Stimulated activated effector memory CD8-positive, alpha-beta T cell treated with anti-CD3 and anti-CD28 coated beads, Interleukin-12 subunit alpha, Interleukin-12 subunit beta, amount 100 ng/mL, for 72 hours (primary cell): ENCODE measurements at regions not wholly inside any gene's neighbourhood (a gene's known extent, or its start where the extent isn't known, plus 50 kb on each side); places are given as distances from the start of the nearest gene placed in this dataset.
A peak's percentile ranks its signal among the peaks of the same experiment; 100 is the strongest.

ENCODE experiments used
- ATAC-seq: fragments of 150-1000 bp; cut with Tn5 transposase; 2 replicates; pipeline ENCODE4 v1.10.0; 2021
- DNase-seq, 2 donors: peaks; one replicate each; pipeline ENCODE4 v3.0.0; 2021 to 2022; ENCODE audit warnings: low spot score in 2 of 2
- H3K27ac Mint-ChIP-seq: one replicate; pipeline ENCODE4 v1.8.0; 2022; ENCODE audit warnings: mild to moderate bottlenecking, mixed read lengths
- H3K36me3 Mint-ChIP-seq: one replicate; pipeline ENCODE4 v1.8.0; 2022; ENCODE audit warnings: mild to moderate bottlenecking, mixed read lengths
- H3K4me1 Mint-ChIP-seq: one replicate; pipeline ENCODE4 v1.8.0; 2022; ENCODE audit warnings: mixed read lengths
- H3K4me3 Mint-ChIP-seq: one replicate; pipeline ENCODE4 v1.8.0; 2022; ENCODE audit warnings: mild to moderate bottlenecking, mixed read lengths
- H3K9me3 Mint-ChIP-seq: one replicate; pipeline ENCODE4 v1.8.0; 2022; ENCODE audit warnings: mixed read lengths

DNA sequence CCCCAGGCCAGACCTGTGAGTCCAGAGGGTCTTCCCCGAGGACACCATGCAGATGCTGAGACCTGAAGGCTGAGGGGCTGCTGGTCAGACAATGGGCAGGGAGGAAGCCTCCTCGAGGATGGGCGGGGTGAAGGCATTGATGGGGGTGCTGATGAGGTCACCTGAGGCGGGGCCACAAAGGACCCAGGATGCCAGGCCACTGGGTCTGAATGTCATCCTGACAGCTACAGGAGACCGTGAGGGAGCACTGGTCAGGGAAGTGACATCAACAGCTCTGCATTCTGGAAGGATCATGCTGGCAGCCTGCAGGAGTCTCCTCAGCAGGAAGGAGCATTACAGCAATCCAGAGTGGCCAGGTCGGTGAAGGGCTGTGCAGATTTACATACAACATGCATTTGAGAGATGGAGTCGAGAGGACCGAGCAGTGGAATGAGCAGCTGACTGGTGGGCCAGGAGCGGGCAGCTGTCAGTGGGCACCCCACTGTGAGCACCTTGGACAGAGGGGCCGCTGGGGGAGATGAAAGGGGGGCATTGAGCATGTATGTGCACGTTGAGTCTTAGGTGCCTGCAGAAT lies 77.7 kb upstream of the ADAMTS2 start:
- Mint-ChIP-seq H3K36me3 (no peaks in the 10 kb centered on the region), H3K9me3 (no peaks in the 10 kb centered on the region), H3K4me1 (no peaks in the 10 kb centered on the region), H3K27ac (no peak overlapping the region), H3K4me3 (no peak overlapping the region)
- DNase-seq = no peak
- no peak for ATAC-seq

DNA sequence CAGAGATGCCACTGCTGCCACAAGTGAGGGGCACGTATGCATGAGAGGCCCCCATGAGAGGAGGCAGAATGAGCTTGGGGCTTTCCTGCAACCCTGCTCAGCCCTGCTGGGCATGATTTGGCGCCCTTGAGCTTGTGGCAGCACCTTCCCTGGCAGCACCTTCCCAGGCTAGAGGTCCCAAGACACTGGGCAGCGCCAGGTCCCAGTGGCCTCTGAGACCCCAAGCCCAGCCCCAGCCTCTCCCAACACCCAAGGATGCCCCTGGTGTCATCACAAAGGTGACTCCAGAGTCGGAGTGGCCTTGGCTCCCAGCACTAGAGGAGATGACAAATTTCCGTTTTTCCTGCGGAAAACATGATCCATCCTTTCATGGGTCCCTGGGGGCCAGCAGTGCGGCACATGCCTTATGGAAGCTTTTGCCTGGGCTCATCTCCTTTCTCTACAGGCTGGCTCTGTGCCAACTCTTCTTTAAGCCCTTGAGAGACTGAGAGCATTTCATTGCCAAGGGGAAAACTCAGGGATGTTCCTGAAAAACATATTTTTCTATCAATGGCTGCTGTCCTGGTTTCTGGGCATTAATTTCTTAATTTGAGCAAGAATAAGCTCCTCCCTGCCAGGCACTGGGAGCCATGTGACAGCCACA lies 77.1 kb upstream of the ADAMTS2 start:
- no peak for DNase-seq
- Mint-ChIP-seq H3K9me3 (no peaks in the 10 kb centered on the region), H3K4me1 (no peaks in the 10 kb centered on the region), H3K4me3 (no peak overlapping the region), H3K27ac (no peak overlapping the region), H3K36me3 (no peaks in the 10 kb centered on the region)
- ATAC-seq = no peak

DNA sequence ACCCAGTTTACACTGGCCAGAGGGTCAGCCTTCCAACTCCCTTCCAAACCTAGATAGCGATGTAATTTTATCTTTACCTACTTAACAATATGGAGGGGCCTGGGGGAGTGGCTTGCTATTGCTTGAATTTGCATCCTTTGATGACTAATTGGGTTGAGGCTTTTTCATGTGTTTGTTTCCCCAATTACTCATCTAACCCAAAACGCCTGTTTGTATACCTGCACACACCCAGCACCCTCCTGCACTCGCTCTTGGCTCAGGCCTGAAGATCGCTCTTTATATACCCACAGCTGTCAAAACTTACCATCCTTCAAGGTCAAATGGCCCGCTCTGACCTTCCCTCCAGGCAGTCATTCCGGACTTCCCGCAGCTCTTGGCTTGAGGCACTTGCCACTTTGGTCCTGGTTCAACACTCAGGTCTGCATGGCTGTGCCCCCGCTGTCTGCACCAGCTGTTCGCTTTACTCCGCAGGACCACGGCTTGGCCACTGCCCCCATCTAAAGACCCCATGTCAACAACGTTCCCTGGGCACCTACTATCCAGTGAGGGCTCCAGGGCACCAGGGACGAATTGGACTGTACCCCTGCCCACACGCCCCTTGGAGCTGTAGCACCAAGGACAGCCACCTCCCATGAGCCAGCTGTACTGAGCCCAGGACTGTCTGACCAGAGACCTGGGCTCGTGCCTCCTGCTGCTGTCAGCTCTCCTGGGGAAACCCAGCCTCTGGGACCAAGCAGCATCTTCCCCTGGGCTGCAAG lies 76.1 kb upstream of the ADAMTS2 start:
- peak; percentile 17 for ATAC-seq
- Mint-ChIP-seq H3K4me3 (no peak overlapping the region), H3K27ac (no peak overlapping the region), H3K4me1 (no peaks in the 10 kb centered on the region), H3K36me3 (no peaks in the 10 kb centered on the region), H3K9me3 (no peaks in the 10 kb centered on the region)
- no peak for DNase-seq

DNA sequence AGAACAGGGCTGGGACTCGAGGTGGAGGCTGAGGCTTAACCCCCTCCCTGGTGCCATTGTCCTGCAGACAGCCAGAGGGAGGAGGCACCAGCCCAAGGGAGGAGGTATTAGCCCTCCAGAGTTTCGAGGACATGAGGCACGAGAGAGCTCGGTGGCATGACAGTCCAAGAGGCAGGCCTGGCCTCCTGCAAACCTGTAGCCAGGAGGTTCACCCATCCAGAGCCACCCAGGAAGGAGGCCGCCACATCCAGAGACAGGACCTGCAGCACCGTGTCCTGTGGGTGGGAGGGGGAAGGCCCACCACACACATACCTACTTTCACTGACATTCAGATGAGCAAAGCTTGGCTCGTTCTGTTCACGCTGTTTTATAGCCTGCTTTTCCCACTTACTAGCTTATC lies 75.2 kb upstream of the ADAMTS2 start:
- H3K4me1 Mint-ChIP-seq = no peaks in the 10 kb centered on the region
- ATAC-seq (no peak), DNase-seq (no peak)
- H3K9me3 Mint-ChIP-seq = no peaks in the 10 kb centered on the region
- H3K4me3 Mint-ChIP-seq = no peak overlapping the region
- no peaks in the 10 kb centered on the region for H3K36me3 Mint-ChIP-seq
- H3K27ac Mint-ChIP-seq = no peak overlapping the region

DNA sequence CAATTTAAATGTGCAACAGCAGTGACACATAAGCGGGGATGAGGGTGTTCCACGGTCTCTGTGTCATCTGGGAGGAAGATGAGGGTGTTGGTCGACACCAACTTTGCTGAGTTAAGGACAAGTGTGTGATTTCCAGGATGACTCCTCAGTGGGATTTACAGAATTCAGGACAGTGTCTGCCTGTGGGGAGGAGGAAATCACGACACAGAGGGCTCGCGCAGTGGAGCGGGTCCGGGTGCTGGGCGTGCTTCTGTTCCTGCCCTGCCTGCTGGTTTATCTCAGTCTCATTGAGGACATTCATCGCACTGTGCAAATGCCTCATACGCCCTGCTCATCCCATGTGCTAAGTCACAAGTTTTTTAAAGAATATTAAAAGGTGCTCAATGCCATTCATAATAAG lies 73.7 kb upstream of the ADAMTS2 start:
- no peak overlapping the region for H3K4me3 Mint-ChIP-seq
- ATAC-seq = no peak
- H3K9me3 Mint-ChIP-seq = no peaks in the 10 kb centered on the region
- no peaks in the 10 kb centered on the region for H3K36me3 Mint-ChIP-seq
- H3K27ac Mint-ChIP-seq = no peak overlapping the region
- no peak for DNase-seq
- no peaks in the 10 kb centered on the region for H3K4me1 Mint-ChIP-seq

DNA sequence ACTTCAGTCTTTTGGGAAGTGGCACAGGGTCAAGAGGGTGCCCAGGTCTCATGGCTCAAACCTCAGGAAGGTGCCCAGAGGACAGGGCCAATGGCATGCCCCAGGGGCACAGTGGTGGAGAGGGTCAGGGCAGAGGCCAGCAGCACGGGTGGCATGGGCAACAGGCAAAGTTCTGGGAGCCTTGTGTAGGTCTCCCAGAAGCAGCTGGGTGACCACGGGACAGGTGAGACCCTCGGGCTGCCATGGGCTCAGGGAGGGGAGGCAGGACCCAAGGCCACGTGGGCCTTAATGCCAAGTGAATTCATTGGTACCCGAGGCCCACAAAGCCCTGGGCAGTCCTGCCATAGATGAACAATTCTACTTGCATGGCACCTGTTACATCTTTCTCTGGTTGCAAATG lies 72.4 kb upstream of the ADAMTS2 start:
- ATAC-seq (no peak), DNase-seq (no peak)
- H3K4me3 Mint-ChIP-seq = no peak overlapping the region
- H3K36me3 Mint-ChIP-seq = no peaks in the 10 kb centered on the region
- H3K4me1 Mint-ChIP-seq = peaks cover 5% of the 10 kb centered on the region
- H3K27ac Mint-ChIP-seq = no peak overlapping the region
- no peaks in the 10 kb centered on the region for H3K9me3 Mint-ChIP-seq

DNA sequence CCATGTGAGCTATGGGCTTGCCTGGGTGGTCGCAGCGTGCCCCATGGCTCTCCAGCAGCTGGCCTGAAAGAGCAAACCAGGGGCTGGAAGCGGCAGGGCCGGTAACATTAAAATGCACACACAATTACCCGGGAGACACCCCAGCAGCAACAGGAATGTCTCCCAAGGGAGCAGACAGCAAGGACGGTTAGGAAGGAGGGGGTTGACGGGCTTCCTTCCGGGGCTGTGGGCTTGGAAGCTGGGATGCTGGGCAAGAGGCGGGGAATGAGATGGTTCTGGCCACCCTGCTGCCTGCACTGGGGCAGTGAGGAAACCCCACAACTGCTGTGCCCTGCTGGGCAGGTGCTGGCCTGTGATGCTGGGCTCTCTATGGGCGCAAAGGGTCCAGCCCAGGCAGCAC lies 71.8 kb upstream of the ADAMTS2 start:
- DNase-seq (no peak), ATAC-seq (no peak)
- H3K27ac Mint-ChIP-seq = no peak overlapping the region
- H3K9me3 Mint-ChIP-seq = no peaks in the 10 kb centered on the region
- H3K36me3 Mint-ChIP-seq = no peaks in the 10 kb centered on the region
- H3K4me1 Mint-ChIP-seq = peaks cover 5% of the 10 kb centered on the region
- no peak overlapping the region for H3K4me3 Mint-ChIP-seq

DNA sequence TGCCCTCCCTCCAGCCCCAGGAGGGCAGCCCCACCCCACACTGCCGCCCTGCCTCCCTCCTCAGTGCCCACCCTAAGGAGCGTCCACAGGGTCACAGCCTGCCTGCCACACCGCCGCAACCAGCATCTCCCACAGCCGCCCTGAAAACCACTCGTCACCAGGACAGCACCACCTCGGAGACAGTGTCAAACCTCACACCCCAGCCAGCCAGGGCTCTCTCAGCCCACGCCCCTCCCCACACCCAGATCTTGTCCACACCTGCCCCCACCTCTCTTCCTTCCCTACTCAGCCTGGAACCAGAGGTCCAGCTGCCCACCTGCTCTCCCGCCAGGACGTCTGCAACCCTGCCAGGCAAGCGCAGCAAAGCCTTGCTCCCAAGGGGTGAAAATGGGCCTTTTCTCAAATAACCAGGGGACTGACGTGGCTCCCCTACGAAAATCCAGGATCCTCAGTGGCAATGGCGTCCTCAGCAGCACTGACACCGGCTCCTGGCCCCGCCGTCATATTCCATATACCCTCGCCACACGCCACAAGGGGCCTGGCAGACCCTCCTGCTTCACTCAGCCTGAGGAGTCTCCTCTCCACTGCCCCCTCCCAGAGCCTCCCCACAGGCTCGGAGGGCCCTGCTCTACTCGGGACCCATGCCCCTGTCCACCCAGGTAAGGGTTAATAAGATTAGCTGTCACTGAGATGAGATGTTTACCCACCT lies 71.0 kb upstream of the ADAMTS2 start:
- ATAC-seq = peak; percentile 14
- Mint-ChIP-seq H3K36me3 (no peaks in the 10 kb centered on the region), H3K4me1 (peaks cover 5% of the 10 kb centered on the region), H3K9me3 (no peaks in the 10 kb centered on the region), H3K4me3 (no peak overlapping the region), H3K27ac (no peak overlapping the region)
- DNase-seq = no peak

DNA sequence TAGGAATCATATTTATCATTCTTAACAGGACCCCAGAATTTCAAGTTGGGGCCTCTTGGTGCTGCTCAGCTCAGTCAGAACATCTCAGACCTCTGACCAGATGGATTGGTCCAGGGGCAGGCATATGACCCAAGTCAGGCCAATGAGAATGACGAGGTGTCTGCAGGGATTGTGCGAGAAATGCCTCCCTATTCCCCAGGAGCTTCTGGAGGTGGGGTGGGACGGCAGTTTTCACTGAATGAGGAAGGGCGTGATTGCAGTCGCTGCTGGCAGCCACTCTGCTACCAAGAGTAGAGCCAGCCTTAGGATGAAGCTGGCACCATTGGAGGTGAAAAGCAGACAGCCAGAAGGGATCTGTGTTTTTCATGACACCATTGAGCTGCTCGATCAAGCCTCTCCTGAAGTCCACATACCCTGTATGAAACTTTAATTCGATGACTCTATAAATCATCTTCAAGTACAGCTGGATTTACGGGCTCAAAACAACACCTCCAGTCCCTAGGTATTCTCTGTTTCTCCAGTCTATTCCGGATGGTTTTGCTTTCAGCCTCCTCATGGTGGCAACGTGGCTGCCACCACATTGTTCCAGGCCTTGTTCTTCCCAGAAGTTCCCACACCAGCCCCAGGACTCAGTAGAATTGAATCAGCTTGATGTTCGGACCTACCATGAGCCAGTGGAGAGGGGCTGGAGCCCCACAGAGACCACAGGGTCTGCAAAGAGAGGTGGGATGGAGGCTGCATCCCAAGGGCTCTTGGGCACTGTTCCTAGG lies 70.2 kb upstream of the ADAMTS2 start:
- H3K4me1 Mint-ChIP-seq = peaks cover 5% of the 10 kb centered on the region
- H3K4me3 Mint-ChIP-seq = no peak overlapping the region
- H3K27ac Mint-ChIP-seq = no peak overlapping the region
- H3K9me3 Mint-ChIP-seq = no peaks in the 10 kb centered on the region
- ATAC-seq = no peak
- no peaks in the 10 kb centered on the region for H3K36me3 Mint-ChIP-seq
- DNase-seq = no peak

DNA sequence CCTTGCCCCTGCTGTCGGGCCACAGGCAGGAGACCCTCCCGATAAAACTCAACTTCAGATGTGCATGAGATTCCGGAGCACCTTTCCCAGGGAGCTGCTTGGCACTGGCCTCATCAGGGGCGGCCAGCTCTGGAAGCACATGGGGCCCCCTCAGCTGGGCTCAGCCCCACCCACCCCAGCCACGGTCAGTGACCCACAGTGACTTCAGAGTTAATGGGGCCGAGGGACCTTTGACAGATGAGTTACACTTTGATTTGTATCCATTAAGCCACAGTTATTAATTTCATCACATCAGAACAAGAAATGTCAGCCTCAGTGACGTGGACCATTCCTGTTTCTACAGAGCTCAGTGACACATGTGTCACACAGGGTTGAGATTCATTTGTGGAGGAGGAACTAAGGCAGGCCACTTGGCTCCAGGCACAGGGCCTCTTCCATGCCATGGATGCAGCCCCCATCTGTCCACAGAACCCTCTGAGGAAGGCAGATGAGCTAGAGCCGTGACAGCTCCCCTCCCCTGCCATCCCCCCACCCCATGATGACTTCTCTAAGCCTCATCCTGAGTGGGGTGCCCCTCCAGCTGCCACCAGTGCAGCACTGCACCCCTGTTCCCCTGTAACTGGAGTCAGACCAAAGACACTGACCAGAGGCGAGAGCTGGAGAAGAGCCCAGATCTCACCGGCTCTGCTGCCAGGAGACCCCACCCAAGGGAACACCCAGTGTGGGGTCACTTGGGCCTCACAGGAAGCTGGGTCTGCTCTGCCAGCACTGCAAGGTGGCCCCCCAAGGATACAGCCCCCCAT lies 69.4 kb upstream of the ADAMTS2 start:
- Mint-ChIP-seq H3K4me1 (peaks cover 5% of the 10 kb centered on the region), H3K9me3 (no peaks in the 10 kb centered on the region), H3K4me3 (no peak overlapping the region), H3K27ac (no peak overlapping the region), H3K36me3 (no peaks in the 10 kb centered on the region)
- DNase-seq = no peak
- ATAC-seq = no peak

DNA sequence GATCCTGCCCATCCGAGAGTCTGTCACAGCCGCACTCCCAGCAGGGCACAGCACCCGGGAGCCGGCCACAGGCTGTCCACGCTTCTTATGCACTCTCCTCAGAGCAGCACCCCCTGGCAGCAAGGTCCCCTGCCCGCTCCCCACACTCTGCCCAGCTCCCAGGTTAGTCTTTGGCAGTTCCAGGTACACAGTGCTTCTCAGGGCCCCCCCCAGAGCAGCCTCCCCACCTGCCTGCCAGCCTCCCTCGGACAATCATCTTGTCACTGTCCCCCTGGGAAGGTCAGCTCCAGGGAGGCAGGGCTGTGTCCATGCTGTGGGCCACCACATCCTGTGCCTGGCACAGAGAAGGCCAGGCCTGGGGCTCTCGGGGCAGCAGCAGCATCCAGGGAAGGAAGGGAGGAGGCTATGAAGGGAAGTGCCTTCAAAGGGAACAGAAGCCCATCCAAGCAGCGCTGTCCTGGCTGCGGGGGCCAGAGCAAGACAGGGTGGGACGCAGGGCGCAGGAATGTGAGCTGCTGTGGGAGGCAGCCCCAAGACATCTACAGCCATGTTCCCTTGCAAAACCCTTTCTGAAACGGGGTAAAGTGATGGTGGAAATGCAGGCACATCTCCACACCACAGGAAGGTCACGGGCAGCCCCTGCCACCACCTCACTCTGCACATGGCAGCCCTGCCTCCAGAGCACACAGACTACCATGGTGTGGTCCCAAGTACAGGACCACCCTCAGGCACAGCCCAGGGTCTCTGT lies 68.6 kb upstream of the ADAMTS2 start:
- Mint-ChIP-seq H3K4me3 (no peak overlapping the region), H3K36me3 (no peaks in the 10 kb centered on the region), H3K4me1 (peaks cover 5% of the 10 kb centered on the region), H3K27ac (no peak overlapping the region), H3K9me3 (no peaks in the 10 kb centered on the region)
- DNase-seq = no peak
- no peak for ATAC-seq

DNA sequence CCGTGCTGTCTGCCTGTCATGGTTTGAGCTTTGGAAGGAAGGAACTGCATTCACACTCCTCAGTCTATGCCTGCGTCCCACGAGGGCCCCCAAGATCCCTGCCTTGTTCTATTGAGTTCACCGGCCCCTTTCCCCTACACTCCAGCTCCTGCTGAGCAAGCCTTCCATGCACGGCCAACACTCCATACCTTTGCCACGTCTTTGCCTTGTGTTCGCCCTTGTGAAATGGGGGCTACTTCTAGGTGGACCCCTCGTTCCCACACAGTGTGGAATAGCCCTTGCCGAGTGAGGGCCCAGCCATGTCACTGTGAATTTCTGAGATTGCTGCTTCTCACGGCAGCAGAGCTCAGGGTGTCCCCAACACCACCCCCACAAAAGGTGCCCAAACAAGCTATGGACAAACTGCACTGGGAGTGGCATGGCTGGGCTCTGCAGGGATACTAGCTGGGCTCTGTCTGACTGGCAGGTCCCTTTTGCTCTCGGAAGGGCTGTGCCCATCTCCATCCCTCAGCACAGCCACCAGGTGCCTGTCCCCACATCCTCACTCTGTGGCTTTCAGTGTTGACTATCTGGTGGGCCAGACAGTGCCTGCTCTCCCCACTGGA lies 67.9 kb upstream of the ADAMTS2 start:
- H3K4me3 Mint-ChIP-seq = no peak overlapping the region
- H3K27ac Mint-ChIP-seq = no peak overlapping the region
- ATAC-seq = no peak
- H3K36me3 Mint-ChIP-seq = no peaks in the 10 kb centered on the region
- H3K4me1 Mint-ChIP-seq = peaks cover 5% of the 10 kb centered on the region
- no peaks in the 10 kb centered on the region for H3K9me3 Mint-ChIP-seq
- no peak for DNase-seq

DNA sequence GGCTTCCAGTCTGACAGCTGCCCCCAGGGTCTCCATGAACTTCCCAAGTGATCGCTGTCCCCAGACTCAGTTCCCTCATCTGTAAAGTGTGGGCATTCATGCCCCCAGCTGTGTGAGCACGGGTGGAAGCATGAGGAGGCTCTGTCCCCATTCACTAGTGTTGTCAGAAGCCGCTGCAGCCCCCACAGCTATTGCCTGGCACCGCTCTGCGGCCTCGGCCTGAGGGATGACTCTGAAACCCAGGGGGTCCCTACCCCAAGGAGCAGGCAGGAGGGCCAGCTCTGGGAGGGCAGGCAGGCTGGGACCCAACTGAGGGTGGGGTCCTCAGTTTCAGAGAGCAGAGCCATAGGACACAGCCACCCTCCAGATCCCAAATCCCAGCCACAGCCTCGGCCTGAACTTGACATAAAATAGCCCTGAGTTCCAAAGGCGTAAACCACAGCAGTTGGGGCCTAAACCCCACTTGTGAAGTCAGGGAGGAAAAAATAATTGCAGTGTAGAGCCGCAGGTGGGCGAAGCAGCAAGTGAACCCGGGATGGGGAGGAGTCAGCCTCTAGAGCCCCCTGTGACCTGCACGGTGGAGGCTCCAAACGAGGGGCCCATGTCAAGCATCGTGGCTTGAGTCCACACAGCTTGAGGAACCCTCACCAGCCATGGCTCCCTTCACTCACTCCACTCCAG lies 66.0 kb upstream of the ADAMTS2 start:
- no peaks in the 10 kb centered on the region for H3K9me3 Mint-ChIP-seq
- ATAC-seq (no peak), DNase-seq (no peak)
- peaks cover 5% of the 10 kb centered on the region for H3K4me1 Mint-ChIP-seq
- no peak overlapping the region for H3K4me3 Mint-ChIP-seq
- no peak overlapping the region for H3K27ac Mint-ChIP-seq
- no peaks in the 10 kb centered on the region for H3K36me3 Mint-ChIP-seq
